ENCODE measurements at regions not wholly inside any gene's neighbourhood (a gene's known extent, or its start where the extent isn't known, plus 50 kb on each side); places are given as distances from the start of the nearest gene placed in this dataset.

DNA sequence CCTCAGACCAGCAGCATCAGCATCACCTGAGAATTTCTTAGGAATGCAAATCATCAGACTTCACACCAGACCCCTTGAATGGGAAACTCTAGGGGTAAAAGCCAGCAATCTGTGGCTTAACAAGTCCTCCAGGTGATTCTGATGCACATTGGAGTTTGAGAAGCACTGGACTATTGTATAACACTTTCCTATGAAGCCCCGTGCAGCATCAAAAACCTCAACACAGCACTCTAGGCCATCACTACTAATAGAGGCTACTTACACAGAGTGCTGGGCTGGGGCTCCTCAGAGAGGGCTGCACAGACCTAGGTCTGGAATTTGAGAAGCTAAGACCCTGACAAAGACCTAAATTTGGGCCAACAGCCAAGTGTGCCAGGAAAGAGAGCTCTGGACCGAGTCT lies 95.7 kb upstream of the ARAP3 start:
- no peak for DNase-seq (ENCODE audit: low spot score)

GRCh38 chr5:141777130-141777529 lies 95.1 kb upstream of the ARAP3 start:
- DNase-seq (ENCODE audit: low spot score), result no peak

- no peak for DNase-seq (ENCODE audit: low spot score)
Measured at GRCh38 chr5:141773779-141774562, 91.9 kb upstream of the ARAP3 start.

DNA sequence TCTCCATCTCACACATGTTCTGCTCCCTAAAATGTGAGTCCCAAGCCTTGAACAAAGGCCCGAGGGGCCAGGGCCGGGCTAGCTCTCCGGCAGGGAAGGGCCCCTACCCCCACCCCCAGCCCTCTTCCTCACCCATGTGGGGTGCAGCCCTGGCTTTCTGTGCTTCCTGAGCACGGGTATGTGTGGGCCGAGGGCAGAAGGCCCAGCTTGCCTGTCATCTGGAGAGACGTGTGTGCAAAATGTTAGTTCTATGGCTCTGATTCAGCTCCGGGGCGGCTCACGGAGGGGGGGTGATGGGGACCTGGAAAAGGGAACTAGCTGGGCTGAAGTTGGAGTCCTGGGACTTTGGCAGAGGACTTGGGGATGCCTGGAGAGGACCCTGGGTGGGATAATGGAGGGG lies 90.3 kb upstream of the ARAP3 start:
- peak; percentile 41 for DNase-seq (ENCODE audit: low spot score)

GRCh38 chr5:141771562-141771961 lies 89.5 kb upstream of the ARAP3 start:
- DNase-seq (ENCODE audit: low spot score), result no peak

- peak; percentile 34 for DNase-seq (ENCODE audit: low spot score)
Measured at GRCh38 chr5:141771031-141771430, 89.0 kb upstream of the ARAP3 start.

- no peak for DNase-seq (ENCODE audit: low spot score)
Measured at GRCh38 chr5:141769671-141770070, 87.6 kb upstream of the ARAP3 start.

DNA sequence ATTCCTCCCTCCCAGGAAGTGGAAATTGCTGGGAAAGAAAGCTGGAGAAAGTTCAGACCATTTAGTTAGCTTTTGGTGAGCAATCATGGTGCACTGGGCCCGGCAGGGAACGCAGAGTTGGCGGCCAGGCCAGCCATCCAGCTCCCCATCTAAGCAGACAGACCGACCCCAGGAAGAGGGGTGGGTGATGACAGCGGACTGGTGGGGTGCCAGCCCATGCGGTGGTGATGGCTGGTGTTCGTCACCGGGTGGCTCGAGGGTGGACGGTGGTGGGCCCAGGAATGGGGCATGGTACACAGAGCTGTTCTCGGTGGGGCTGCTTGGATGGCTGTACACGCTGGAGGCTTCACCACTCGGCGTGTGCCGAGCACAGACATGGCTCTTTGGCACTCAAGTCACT lies 85.6 kb upstream of the ARAP3 start:
- DNase-seq (ENCODE audit: low spot score), result no peak

- no peak for DNase-seq (ENCODE audit: low spot score)
Measured at GRCh38 chr5:141765896-141766551, 84.0 kb upstream of the ARAP3 start.

- DNase-seq (ENCODE audit: low spot score), result no peak
Measured at GRCh38 chr5:141763541-141763940, 81.5 kb upstream of the ARAP3 start.

- DNase-seq (ENCODE audit: low spot score), result no peak
Measured at GRCh38 chr5:141762790-141763368, 80.8 kb upstream of the ARAP3 start.

- no peak for DNase-seq (ENCODE audit: low spot score)
Measured at GRCh38 chr5:141762316-141762715, 80.3 kb upstream of the ARAP3 start.

- DNase-seq (ENCODE audit: low spot score), result no peak
Measured at GRCh38 chr5:141760753-141761152, 78.7 kb upstream of the ARAP3 start.

DNA sequence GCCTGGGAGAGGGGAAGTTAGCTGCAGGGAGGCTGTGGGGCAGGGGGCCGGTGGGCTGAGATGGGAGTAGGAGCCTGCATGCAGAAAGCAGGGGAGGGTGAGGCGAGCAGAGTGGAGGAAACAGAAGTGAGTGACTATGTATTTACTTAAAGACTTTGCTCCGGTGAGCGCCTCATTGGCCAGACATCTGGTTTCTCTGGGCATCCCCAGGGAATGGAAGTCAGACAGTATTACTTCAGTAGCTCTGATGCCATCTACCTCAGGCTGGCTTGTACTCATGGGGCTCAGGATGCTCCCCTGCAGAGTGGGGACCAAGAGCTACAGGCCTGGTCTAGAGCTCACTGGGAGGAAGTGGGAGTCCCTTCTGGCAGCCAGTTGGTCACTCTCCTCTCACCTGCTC lies 78.2 kb upstream of the ARAP3 start:
- no peak for DNase-seq (ENCODE audit: low spot score)

GRCh38 chr5:141758310-141758998 lies 76.4 kb upstream of the ARAP3 start:
- DNase-seq (ENCODE audit: low spot score), result no peak

DNA sequence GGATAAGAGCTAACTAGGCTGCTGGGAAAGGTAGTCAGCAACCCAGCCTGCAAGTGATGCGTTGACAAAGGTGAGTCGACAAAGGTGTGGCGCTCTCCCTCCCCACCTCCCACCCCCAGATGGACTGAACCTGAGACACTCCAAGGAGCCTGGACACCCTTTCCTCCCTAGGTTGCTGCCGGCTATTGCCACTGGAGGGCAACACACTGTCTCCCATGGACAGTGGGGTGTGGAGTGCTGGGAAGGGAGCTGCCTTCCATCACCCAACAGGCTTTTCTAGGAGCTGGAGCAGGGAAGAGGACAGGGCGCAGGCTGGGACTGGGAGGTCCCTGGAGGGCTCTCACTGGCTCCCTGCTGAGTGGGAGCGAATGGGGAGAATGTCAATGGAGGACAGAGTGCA lies 75.4 kb upstream of the ARAP3 start:
- DNase-seq (ENCODE audit: low spot score), result peak; percentile 77

DNA sequence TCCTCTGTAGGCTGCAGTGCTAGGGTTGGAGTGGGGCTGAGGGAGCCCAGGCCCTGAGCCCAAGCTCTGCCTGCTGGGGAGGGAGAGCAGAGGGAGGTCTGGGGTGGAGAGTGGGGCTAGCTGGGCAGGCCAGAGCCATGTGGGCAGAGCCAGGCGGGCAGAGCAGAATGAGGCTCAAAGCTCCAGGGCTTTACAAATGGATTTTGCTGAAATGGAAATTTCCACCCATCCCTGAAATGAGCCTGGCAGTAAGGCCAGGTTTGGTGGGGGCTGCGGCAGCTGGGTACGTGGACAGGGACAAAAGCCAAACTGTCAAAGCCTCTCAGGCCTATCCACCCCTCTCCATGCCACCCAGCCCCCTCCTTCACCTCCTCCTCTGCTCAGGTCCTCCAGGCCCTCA lies 74.2 kb upstream of the ARAP3 start:
- no peak for DNase-seq (ENCODE audit: low spot score)

- peak; percentile 66 for DNase-seq (ENCODE audit: low spot score)
Measured at GRCh38 chr5:141753971-141754713, 72.1 kb upstream of the ARAP3 start.

- DNase-seq (ENCODE audit: low spot score), result no peak
Measured at GRCh38 chr5:141753143-141753970, 71.3 kb upstream of the ARAP3 start.

DNA sequence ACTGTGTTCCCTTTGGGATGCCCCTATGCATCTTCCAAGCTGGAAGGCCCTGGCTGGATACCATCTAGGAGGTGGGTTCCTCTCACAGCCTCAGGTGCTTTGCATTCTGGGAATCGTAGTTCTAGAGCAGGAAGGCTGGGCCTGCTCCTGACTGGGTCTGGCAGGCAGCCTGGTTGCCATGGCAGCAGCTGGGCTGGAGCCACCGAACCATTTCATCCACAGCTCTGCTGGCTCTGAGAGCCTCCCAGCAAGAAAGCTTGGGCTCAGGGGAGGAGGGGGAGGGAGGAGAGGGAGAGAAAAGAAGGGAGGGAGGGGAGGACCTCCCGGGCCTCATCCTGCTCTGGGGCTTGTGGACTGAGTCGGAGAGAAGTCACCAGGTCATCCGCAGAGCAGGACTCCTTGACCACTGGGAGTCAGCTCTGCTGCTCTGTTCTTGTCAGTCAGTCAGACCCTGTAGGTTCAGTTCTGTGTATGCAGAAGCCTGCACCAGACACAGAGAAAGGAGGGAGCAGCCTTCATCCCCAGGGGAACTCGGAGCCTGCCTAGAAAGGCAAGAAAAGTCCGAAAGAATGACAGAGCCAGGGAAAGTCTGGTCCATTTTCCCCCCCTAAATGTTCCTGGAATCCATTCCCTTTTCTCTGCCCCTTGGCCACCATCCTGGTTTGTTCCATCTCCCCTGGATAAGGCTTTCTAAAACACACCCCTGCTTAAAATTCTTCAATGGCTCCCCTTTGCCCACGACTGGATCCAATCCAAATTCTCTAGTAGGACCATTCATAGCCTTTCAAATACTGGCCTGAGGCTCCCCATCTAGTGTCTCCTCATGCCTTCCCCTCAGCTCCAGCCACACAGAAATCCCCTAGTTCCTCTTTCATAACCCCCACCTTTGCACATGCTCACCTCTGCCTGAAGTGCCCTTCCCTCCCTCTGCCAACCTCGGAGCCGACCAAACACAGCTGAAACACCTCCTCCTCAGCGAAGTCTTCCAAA lies 65.4 kb upstream of the ARAP3 start:
- peak; percentile 76 for DNase-seq (ENCODE audit: low spot score)

Measured in AG08396 (cell line).